Kidney epithelial cell (primary cell): ENCODE measurements at regions not wholly inside any gene's neighbourhood (a gene's known extent, or its start where the extent isn't known, plus 50 kb on each side); places are given as distances from the start of the nearest gene placed in this dataset.
"Not testable (repeated sequence)": the region's sequence is repeated elsewhere in the genome, so short reads cannot be mapped to it uniquely, and the experiment has no call there.

ENCODE experiments used
- DNase-seq: peaks from one replicate; pipeline ENCODE4 v3.0.0-alpha.2; 2010; ENCODE audit warnings: low read depth
- H3K27me3 ChIP-seq: 2 replicates; pipeline ENCODE4 v1.6.0; 2011; ENCODE audit warnings: low read length; ENCODE audit not compliant: control insufficient read depth, insufficient read depth
- H3K36me3 ChIP-seq: 2 replicates; pipeline ENCODE4 v1.5.1; 2011; ENCODE audit warnings: low read length; ENCODE audit not compliant: control insufficient read depth, insufficient read depth
- H3K4me3 ChIP-seq: 2 replicates; pipeline ENCODE4 v1.5.1; 2011; ENCODE audit warnings: low read depth, mild to moderate bottlenecking, control low read depth, low read length
- TF ChIP-seq, protein P1 (sequence below): IDR thresholded peaks from 2 replicates; pipeline ENCODE4 v1.5.1; 2011; ENCODE audit warnings: mild to moderate bottlenecking, moderate library complexity, low read length, control low read depth, inconsistent platforms; ENCODE audit not compliant: insufficient read depth, poor library complexity, severe bottlenecking

DNA sequence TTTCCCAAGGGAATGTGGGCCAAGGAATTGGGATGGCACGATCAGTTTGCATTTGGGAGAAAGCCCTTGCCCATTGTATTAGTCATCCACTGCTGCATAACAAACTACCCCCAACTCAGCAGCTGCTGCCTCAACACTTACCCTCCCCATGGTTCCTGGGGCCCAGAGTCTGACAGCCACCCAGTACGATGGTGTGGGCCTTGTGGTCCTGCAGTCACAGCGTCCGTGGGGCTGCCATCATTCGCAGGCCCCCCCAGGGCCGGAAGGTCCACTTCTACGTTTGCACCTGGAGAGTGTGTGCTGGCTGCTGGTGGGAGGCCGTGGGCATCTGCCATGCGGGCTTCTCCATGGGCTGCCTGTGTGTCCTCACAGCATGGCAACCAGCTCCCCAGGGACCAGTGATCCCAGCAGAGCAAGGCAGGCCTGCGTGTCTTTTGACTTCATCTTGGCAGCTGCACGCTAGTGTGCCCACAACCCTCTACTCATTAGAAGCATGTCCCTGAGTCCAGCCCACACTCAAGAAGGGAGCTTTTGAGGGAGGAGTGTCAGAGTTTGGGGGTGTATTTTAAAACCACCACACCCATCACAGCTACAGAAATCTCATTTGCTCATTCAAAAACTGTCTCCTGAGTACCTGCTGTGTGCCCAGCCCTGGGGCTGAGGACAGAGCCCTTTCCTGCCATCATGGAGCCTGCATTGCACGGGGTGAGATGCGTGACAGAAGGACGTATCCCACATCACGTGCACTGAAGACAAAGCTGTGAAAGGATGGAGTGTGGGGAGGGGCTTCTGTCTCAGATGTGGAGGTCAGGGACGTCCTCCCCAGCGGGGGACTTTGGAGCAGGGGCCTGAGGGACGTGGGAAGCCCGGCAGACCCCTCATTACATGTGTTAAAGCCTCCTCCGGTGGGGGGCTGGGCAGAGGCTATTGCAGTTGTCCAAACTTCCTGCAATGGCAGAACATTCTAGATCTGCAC is 185.0 kb upstream of the ZNF469 start:
- Histone ChIP-seq H3K27me3 (peaks cover 8% of the 10 kb centered on the region), H3K36me3 (no peaks in the 10 kb centered on the region), H3K4me3 (no peak overlapping the region)
- TF ChIP-seq, protein P1, sequence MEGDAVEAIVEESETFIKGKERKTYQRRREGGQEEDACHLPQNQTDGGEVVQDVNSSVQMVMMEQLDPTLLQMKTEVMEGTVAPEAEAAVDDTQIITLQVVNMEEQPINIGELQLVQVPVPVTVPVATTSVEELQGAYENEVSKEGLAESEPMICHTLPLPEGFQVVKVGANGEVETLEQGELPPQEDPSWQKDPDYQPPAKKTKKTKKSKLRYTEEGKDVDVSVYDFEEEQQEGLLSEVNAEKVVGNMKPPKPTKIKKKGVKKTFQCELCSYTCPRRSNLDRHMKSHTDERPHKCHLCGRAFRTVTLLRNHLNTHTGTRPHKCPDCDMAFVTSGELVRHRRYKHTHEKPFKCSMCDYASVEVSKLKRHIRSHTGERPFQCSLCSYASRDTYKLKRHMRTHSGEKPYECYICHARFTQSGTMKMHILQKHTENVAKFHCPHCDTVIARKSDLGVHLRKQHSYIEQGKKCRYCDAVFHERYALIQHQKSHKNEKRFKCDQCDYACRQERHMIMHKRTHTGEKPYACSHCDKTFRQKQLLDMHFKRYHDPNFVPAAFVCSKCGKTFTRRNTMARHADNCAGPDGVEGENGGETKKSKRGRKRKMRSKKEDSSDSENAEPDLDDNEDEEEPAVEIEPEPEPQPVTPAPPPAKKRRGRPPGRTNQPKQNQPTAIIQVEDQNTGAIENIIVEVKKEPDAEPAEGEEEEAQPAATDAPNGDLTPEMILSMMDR = no peak
- DNase-seq = no peak

DNA sequence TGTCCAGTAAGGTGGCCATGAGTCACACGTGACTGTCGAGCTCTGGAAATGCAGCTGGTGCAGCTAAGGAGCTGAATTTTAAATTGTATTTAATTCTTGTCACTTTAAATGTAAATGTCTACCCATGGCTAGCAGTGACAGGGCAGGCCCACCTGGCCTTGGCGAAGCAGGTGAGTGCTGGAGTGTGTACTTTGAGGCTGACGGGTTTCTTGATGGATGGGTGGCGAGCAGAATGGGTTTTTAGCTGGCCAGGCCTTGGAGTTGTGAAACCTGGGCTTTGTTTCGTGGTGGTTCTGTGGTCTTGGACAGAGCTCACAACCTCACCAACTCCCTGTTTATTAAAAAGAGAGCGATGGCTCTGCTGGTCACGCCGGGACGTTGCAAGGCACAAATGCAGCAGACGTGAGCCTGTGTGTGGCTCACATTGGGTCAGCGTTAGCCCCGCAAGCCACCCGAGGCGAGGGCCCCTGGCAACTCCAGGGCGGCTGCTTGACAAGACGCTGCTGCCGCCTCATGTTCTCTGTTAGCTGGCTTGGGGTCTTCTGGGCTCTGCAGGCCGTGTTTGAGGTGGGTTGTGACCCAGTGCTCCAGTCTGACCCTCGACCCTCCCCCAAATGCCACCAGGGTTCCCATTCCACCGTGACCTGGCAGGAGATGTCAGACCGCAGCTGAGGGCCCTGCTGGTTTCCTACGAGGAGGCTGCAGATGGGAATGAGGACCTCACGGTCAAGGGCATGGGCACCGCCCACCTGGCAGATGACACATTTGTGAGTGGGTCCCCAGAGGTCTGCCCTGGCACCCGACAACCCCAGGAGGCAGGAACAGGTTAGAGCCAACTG is 184.1 kb upstream of the ZNF469 start:
- not testable (repeated sequence) for H3K27me3 ChIP-seq, H3K36me3 ChIP-seq, H3K4me3 ChIP-seq, DNase-seq

DNA sequence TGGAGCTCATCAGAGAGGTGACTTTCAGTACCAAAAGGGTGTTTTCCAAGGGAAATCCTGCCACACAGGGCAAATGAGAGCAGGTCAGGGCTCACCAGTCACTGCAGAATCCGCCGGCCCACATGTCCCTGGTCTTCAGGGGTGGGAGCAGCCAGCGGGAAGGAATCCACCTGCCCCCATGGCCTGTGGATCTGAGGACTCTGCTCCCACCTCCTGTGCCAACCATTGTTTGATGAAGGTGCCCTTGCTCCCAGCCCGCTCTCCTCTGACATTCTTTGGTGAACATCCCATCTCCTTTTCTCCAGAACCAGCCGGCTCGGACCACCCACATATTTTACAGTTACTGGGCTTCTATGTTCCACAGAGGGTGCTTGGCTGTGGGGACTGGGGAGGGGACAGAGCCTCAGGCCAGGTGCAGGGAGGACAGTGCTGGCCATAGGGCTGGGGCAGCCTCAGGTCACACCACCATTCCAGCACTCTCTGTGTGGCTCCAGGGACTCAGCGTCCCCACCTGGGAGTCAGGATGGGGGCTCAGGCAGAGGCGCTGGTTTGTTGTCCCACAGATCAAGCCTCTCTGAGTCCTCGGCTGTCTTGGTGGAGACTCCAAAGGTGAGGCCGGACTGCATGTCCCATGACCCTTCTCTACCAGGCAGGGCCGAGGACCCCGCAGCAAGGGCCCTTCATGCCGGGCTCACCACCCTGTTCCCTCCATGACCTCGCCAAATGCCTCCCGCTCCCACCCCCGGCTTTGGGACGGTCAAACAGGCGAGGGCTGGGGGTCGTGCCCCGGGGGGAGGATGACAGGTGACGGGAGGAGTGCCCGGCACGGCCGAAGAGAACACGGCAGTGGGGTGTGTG is 183.2 kb upstream of the ZNF469 start:
- H3K4me3 ChIP-seq, H3K27me3 ChIP-seq, H3K36me3 ChIP-seq, DNase-seq: not testable (repeated sequence)

DNA sequence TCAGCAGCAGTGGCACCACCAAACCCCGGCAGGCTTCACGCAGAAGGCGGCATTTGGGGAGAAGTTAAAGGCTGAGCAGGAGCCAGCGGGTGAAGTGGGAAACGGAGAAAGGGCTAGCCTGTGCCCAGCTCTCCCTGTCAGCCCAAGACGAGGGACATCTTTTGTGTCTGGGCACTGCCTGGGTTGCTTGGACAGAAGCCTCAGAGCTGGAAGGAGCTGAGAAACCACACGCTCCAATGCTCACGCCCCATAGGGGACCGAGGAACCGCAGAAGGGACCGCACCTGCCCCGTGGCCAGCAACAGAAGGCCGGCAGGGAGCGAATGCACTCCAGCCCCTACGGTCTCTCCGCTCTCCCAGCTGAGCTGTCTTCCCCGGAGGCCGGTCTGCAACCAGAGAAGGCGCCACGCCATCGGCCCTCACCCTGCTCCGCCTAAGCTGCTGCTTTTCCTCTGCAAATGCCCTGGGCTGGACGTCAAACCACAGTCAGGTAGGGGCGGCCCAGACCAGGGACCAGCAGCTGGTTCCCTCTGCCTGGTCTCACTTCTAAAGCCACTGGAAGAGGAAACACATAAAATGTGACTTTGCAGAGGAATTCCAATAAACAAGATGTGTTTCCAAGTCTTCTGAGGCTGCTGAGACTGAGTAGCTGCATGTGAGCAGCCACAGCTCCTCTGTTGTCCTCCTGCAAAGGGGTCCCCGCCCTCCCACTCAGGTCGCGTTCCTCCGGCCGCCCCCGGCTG is 182.4 kb upstream of the ZNF469 start:
- DNase-seq, H3K4me3 ChIP-seq, H3K36me3 ChIP-seq, H3K27me3 ChIP-seq: not testable (repeated sequence)

DNA sequence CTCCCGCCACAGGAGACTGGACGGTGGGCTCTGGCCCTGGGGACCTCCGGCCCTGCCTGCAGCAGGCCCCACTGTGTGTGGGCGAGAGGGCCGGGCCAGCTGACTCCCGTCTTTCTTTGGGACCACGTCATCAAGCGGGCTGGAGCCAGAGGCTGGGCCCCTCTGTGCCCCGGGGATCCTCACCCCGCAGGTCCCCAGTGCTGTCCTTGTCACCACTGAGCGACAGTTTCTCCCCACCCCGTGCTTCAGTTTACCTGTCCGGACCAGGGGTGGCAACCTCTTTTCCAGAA is 181.9 kb upstream of the ZNF469 start:
- no peaks in the 10 kb centered on the region for H3K36me3 ChIP-seq
- peaks cover 8% of the 10 kb centered on the region for H3K27me3 ChIP-seq
- TF ChIP-seq, protein P1 = no peak
- DNase-seq = no peak
- no peak overlapping the region for H3K4me3 ChIP-seq

DNA sequence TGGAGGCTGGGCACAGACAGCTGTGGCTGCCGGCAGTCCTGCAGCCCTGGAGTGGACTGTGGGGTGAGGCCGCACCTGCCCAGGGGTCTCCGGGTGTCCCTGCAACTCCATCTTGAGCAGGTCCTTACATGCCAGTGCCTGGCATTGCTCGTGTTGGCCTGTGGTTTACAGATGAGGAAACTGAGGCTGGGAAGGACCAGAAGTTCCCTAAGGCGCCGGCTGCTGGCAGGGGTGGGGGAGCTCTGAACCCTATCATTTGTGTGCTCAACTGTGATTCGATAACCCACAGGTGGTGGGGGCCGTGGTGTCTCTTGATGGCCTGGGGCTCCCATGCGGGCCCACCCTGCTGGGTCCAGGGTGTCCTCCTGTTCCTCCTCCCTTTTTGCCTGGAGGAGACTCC is 181.1 kb upstream of the ZNF469 start:
- not testable (repeated sequence) for H3K36me3 ChIP-seq, DNase-seq, H3K4me3 ChIP-seq, H3K27me3 ChIP-seq

DNA sequence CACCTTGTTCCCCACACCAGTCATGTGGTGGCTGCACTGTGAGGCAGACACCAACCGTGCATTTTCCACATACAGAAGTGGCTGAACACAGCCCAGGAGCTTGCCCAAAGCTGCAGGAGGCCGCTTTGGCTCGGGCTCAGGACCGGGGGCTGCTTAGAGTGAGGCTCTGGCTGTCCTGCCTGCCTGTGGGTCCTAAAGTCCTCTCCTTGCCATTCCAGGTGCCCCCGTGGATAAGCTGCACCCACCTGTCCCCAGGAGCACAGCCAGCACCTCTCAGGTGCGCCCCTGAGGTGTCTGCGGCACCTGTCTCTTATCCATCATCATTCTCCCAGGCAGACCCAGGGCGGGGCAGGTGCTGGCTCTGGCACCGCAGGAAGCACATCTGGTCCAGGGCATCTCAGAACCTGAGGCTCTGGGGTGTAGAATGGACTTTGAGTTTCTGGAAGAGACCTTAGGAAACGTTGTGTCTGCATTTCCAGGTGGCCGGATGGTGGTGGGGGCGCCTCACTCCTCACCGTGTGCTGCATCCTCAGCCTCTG is 180.5 kb upstream of the ZNF469 start:
- H3K36me3 ChIP-seq = no peaks in the 10 kb centered on the region
- no peak for DNase-seq
- H3K27me3 ChIP-seq = peaks cover 8% of the 10 kb centered on the region
- TF ChIP-seq, protein P1 = no peak
- H3K4me3 ChIP-seq = no peak overlapping the region

DNA sequence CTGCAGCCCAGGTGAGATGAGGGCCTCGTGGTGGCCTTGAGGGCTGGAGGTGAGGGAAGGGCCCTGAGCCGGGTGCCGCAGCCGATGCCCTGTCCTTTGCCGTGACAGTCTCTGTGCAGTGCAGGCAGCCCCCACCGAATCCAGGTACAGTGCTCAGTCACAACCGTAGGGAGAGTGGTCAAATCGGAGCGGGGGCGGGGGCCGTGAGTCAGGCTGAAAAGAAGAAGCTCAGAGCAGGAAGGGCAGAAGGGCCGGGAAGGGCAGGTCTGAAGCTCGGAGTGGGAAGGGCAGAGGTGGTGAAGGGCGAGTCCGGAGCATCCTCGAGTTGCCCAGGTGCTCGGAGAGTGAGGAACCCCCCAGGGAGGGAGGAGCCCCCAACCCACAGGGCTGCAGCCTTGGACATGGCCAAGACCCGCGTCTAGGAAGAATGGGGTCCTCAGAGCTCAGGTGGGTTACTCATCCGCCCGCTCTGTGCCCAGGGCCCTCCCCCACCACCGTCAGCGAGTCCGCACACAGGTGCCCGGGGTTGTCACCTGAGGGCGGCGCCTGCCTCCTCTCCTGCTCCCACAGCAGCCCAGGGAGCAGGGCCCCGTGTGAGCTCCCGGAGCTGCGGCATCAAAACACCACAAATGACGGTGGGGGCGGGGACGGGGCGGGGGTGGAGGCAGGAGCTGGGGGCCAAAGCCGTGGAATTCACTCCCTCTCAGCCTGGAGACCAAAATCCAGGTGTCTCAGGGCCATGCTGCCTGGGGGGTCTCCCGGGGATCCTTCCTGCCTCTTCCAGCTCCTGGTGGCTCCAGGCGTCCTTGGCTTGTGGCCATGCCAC is 179.7 kb upstream of the ZNF469 start:
- DNase-seq = not testable (repeated sequence)

More for the DNA sequence above, 179.7 kb upstream of the ZNF469 start:
- not testable (repeated sequence) for H3K27me3 ChIP-seq, H3K4me3 ChIP-seq, H3K36me3 ChIP-seq
